ENCODE measurements at regions not wholly inside any gene's neighbourhood (a gene's known extent, or its start where the extent isn't known, plus 50 kb on each side); places are given as distances from the start of the nearest gene placed in this dataset.

GRCh38 chr13:37997641-37998040, 128.1 kb upstream of the TRPC4 start:
- TF ChIP-seq EZH2 (IDR thresholded peaks at IDR 0.05; ENCODE audit: borderline replicate concordance, insufficient read depth, low read length, poor library complexity, severe bottlenecking) (no peak), TAF1 (IDR thresholded peaks at IDR 0.05; ENCODE audit: low read depth) (no peak), SMC3 (conservative IDR thresholded peaks at IDR 0.05; ENCODE audit: poor library complexity) (no peak)
- Histone ChIP-seq H4K20me1 (ENCODE audit: insufficient read depth) (no peaks in the 10 kb centered on the region), H3K79me2 (replicated peaks; ENCODE audit: insufficient read depth, low read length) (no peaks in the 10 kb centered on the region), H3K9ac (ENCODE audit: low read length) (no peak overlapping the region), H3K9me2 (ENCODE audit: insufficient read depth, low read length) (no peaks in the 10 kb centered on the region), H3F3A (ENCODE audit: insufficient read depth, low read length, poor library complexity, severe bottlenecking) (no peaks in the 10 kb centered on the region), H3K36me3 (ENCODE audit: insufficient read depth, low read length) (no peaks in the 10 kb centered on the region), H2AFZ (ENCODE audit: low read depth, low read length) (no peak overlapping the region), H3K4me2 (ENCODE audit: low read length) (no peak overlapping the region), H3K27me3 (ENCODE audit: insufficient read depth, low read depth, low read length) (no peaks in the 10 kb centered on the region), H3K4me3 (ENCODE audit: low read length) (no peak overlapping the region), H3K27ac (ENCODE audit: low read length) (no peak overlapping the region), H3K9me3 (ENCODE audit: low read length) (no peaks in the 10 kb centered on the region)

GRCh38 chr13:37995092-37995491, 125.5 kb upstream of the TRPC4 start:
- Histone ChIP-seq H2AFZ (ENCODE audit: low read depth, low read length) (no peak overlapping the region), H3K36me3 (ENCODE audit: insufficient read depth, low read length) (no peaks in the 10 kb centered on the region), H3K4me2 (ENCODE audit: low read length) (peak overlapping the region; percentile 70)

More at GRCh38 chr13:37995092-37995491, 125.5 kb upstream of the TRPC4 start:
- Histone ChIP-seq H4K20me1 (ENCODE audit: insufficient read depth) (no peaks in the 10 kb centered on the region), H3K27ac (ENCODE audit: low read length) (peak overlapping the region; percentile 89), H3K9ac (ENCODE audit: low read length) (peak overlapping the region; percentile 43), H3K4me3 (ENCODE audit: low read length) (peak overlapping the region; percentile 40), H3K79me2 (replicated peaks; ENCODE audit: insufficient read depth, low read length) (no peaks in the 10 kb centered on the region), H3K9me3 (ENCODE audit: low read length) (no peaks in the 10 kb centered on the region), H3K27me3 (ENCODE audit: insufficient read depth, low read depth, low read length) (no peaks in the 10 kb centered on the region), H3K9me2 (ENCODE audit: insufficient read depth, low read length) (no peaks in the 10 kb centered on the region), H3F3A (ENCODE audit: insufficient read depth, low read length, poor library complexity, severe bottlenecking) (no peaks in the 10 kb centered on the region)
- TF ChIP-seq TAF1 (IDR thresholded peaks at IDR 0.05; ENCODE audit: low read depth) = no peak
- TF ChIP-seq MXI1 (conservative IDR thresholded peaks at IDR 0.05; ENCODE audit: poor library complexity, severe bottlenecking) = peak; percentile 75
- no peak for TF ChIP-seq EZH2 (IDR thresholded peaks at IDR 0.05; ENCODE audit: borderline replicate concordance, insufficient read depth, low read length, poor library complexity, severe bottlenecking)
- TF ChIP-seq RAD21 (conservative IDR thresholded peaks at IDR 0.05) = no peak
- no peak for TF ChIP-seq SMC3 (conservative IDR thresholded peaks at IDR 0.05; ENCODE audit: poor library complexity)
- no peak for TF ChIP-seq POLR2AphosphoS5 (IDR thresholded peaks at IDR 0.05)
- TF ChIP-seq EP300 (conservative IDR thresholded peaks at IDR 0.05; ENCODE audit: poor library complexity, severe bottlenecking) = peak; percentile 59
- TF ChIP-seq CTCF (IDR thresholded peaks at IDR 0.05; ENCODE audit: poor library complexity, severe bottlenecking) = peak; percentile 48
- TF ChIP-seq REST (IDR thresholded peaks at IDR 0.05; ENCODE audit: borderline replicate concordance) = peak; percentile 84
